ENCODE measurements at regions not wholly inside any gene's neighbourhood (a gene's known extent, or its start where the extent isn't known, plus 50 kb on each side); places are given as distances from the start of the nearest gene placed in this dataset.
A peak's percentile ranks its signal among the peaks of the same experiment; 100 is the strongest.

GRCh38 chr1:229907884-229908638 is 159.0 kb upstream of the GALNT2 start:
- Histone ChIP-seq H3K36me3 (ENCODE audit: insufficient read depth, low read length) (no peaks in the 10 kb centered on the region), H3K27ac (ENCODE audit: low read length) (peak overlapping the region; percentile 51), H3K9ac (ENCODE audit: low read length) (peak overlapping the region; percentile 24), H3K4me3 (ENCODE audit: low read length) (peak overlapping the region; percentile 6), H3K9me3 (ENCODE audit: low read length) (no peaks in the 10 kb centered on the region), H3K79me2 (replicated peaks; ENCODE audit: insufficient read depth, low read length) (no peaks in the 10 kb centered on the region), H3K4me2 (ENCODE audit: low read length) (no peak overlapping the region), H3F3A (ENCODE audit: insufficient read depth, low read length, poor library complexity, severe bottlenecking) (no peaks in the 10 kb centered on the region), H2AFZ (ENCODE audit: low read depth, low read length) (peak overlapping the region; percentile 34), H3K9me2 (ENCODE audit: insufficient read depth, low read length) (no peaks in the 10 kb centered on the region), H3K27me3 (ENCODE audit: insufficient read depth, low read depth, low read length) (no peaks in the 10 kb centered on the region), H4K20me1 (ENCODE audit: insufficient read depth) (no peaks in the 10 kb centered on the region)
- no peak for TF ChIP-seq EZH2 (IDR thresholded peaks at IDR 0.05; ENCODE audit: borderline replicate concordance, insufficient read depth, low read length, poor library complexity, severe bottlenecking)
- TF ChIP-seq EP300 (conservative IDR thresholded peaks at IDR 0.05; ENCODE audit: poor library complexity, severe bottlenecking), result peak; percentile 25
- peak; percentile 58 for TF ChIP-seq POLR2AphosphoS5 (IDR thresholded peaks at IDR 0.05)
- TF ChIP-seq REST (IDR thresholded peaks at IDR 0.05; ENCODE audit: borderline replicate concordance), result peak; percentile 19

GRCh38 chr1:229908689-229909088 is 158.3 kb upstream of the GALNT2 start:
- Histone ChIP-seq H2AFZ (ENCODE audit: low read depth, low read length) (peak overlapping the region; percentile 34), H3K27ac (ENCODE audit: low read length) (peak overlapping the region; percentile 51), H3K79me2 (replicated peaks; ENCODE audit: insufficient read depth, low read length) (no peaks in the 10 kb centered on the region), H3K9me3 (ENCODE audit: low read length) (no peaks in the 10 kb centered on the region), H3K4me2 (ENCODE audit: low read length) (no peak overlapping the region), H3K4me3 (ENCODE audit: low read length) (peak overlapping the region; percentile 6), H3K9me2 (ENCODE audit: insufficient read depth, low read length) (no peaks in the 10 kb centered on the region), H3K27me3 (ENCODE audit: insufficient read depth, low read depth, low read length) (no peaks in the 10 kb centered on the region), H4K20me1 (ENCODE audit: insufficient read depth) (no peaks in the 10 kb centered on the region), H3K9ac (ENCODE audit: low read length) (peak overlapping the region; percentile 24), H3K36me3 (ENCODE audit: insufficient read depth, low read length) (no peaks in the 10 kb centered on the region), H3F3A (ENCODE audit: insufficient read depth, low read length, poor library complexity, severe bottlenecking) (no peaks in the 10 kb centered on the region)
- TF ChIP-seq MXI1 (conservative IDR thresholded peaks at IDR 0.05; ENCODE audit: poor library complexity, severe bottlenecking) (no peak), RAD21 (conservative IDR thresholded peaks at IDR 0.05) (no peak), SMC3 (conservative IDR thresholded peaks at IDR 0.05; ENCODE audit: poor library complexity) (no peak), EP300 (conservative IDR thresholded peaks at IDR 0.05; ENCODE audit: poor library complexity, severe bottlenecking) (no peak), TAF1 (IDR thresholded peaks at IDR 0.05; ENCODE audit: low read depth) (no peak), REST (IDR thresholded peaks at IDR 0.05; ENCODE audit: borderline replicate concordance) (peak; percentile 4), CTCF (IDR thresholded peaks at IDR 0.05; ENCODE audit: poor library complexity, severe bottlenecking) (no peak)
